IPS-11a (cell line): ENCODE measurements at regions not wholly inside any gene's neighbourhood (a gene's known extent, or its start where the extent isn't known, plus 50 kb on each side); places are given as distances from the start of the nearest gene placed in this dataset.

Experiments
- H3K4me3 ChIP-seq: one replicate; pipeline ENCODE4 v1.5.1; 2013; ENCODE audit warnings: low read depth, low read length, control low read depth

DNA sequence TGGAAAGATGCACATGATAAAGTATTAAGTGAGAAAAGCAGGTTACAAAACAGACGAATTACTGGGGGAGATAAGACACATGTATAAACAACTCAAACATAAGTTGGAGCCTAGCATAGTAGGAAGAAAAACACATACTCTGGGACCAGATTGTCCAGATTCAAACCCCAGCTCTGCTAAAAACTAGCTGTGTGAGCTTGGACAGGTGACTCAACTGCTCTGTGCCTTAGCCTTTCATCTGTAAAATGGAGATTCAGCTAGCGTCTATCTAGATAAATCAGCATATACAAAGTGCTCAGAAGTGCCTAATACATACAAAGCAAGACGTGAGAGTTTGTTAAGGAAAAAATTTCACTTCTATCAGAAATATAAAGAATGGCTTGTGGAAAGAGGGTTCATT is 254.0 kb upstream of the POU3F1 start:
- no peak overlapping the region for H3K4me3 ChIP-seq

DNA sequence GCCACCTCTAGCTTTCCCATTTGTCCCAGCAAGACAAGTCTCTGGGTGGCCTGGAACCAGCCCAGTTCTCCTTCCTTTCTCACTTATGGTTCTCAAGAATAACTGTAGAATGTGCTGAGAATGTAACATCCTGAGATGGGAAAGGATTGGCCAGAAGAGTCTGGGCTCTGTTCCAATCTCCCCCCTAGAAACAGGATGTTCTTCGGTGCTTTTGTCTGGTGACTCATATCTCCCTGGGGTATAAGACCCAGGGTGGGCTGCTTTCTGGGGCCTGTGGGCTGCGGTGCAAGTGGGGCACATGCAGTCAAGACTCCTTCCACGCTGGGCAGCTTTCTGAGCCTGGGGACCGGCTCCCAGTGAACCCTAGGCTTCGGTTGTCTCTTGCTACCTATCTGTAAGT is 251.2 kb upstream of the POU3F1 start:
- H3K4me3 ChIP-seq: no peak overlapping the region

DNA sequence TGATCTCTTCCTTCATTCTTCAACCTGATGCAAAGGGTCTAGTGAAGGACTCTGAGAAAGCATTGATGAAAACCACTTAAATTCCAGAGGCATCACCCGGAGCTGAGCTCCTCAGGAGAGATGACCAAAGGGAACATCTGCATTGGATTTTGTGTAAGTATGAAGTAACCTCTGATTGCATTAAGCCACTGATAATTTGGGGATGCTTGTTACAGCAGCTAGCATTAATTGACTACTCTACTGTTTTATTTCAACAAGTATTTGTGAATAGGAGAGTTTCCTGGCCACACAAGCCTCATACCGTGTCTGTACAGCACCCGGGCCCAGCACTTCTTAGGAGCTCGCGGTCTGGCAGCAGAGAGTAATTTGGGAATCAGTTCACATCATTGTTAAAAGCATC is 250.7 kb upstream of the POU3F1 start:
- H3K4me3 ChIP-seq: no peak overlapping the region

GRCh38 chr1:38296047-38296446 is 249.5 kb upstream of the POU3F1 start:
- no peak overlapping the region for H3K4me3 ChIP-seq

DNA sequence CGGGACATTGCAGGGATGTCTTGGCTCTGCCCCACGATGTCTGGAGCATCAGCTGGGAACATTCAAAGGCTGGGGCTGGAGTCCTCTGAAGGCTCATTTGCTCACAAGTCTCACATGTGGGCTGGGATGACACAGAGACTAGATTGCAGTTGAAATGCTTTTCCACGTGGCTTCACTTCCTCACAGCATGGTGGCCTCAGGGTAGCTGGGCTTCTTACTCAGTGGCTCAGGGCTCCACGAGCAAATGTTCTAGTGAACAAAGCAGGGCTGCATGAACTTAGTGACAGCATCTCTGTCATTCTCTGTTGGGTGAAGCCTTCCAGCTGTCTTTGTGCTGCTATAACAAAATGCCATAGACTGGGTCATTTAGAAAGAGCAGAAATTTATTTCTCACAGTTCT is 247.0 kb upstream of the POU3F1 start:
- H3K4me3 ChIP-seq: no peak overlapping the region

GRCh38 chr1:38292969-38293368 is 246.4 kb upstream of the POU3F1 start:
- no peak overlapping the region for H3K4me3 ChIP-seq

GRCh38 chr1:38291906-38292521 is 245.4 kb upstream of the POU3F1 start:
- no peak overlapping the region for H3K4me3 ChIP-seq

DNA sequence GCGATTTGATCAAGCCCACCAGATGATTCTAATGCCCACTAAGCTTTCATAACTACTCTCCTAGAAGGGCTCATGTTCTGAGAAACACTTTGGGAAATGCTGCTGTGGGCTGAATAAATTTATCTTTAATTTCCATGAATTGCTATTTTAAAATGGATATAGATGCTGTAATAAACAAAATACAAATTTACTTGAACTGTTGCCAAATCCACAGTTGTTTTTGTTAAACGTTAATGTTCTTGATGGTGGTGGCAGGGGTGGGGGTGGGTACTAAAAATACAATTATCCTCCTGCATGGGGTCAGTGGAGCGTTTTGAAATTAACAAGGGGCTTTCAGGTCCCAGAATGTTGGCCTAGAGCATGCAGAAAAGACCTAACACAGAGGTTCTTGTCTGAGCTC is 244.7 kb upstream of the POU3F1 start:
- no peak overlapping the region for H3K4me3 ChIP-seq

- H3K4me3 ChIP-seq: no peak overlapping the region
Measured at GRCh38 chr1:38289034-38289433, 242.4 kb upstream of the POU3F1 start.

GRCh38 chr1:38287547-38287946 is 241.0 kb upstream of the POU3F1 start:
- no peak overlapping the region for H3K4me3 ChIP-seq

DNA sequence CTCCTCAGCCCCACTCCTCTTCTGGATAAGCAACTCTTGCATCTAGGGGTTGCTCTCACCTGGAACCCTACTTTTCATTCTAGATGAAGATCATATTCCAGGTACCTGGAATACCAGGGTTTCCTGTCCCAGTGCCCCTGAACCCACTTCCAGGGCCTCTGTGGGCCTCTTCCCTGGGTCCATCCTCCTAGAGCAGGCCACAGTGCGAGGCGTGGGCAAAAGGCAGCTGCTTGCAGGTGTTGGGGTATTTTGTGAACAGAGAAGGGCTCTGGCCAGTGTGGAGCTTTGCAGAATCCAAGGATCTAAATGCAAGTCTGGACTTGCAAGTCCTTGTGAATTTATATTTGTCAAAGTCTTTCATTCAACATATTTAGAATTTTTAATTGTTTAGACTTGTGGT is 240.4 kb upstream of the POU3F1 start:
- no peak overlapping the region for H3K4me3 ChIP-seq

DNA sequence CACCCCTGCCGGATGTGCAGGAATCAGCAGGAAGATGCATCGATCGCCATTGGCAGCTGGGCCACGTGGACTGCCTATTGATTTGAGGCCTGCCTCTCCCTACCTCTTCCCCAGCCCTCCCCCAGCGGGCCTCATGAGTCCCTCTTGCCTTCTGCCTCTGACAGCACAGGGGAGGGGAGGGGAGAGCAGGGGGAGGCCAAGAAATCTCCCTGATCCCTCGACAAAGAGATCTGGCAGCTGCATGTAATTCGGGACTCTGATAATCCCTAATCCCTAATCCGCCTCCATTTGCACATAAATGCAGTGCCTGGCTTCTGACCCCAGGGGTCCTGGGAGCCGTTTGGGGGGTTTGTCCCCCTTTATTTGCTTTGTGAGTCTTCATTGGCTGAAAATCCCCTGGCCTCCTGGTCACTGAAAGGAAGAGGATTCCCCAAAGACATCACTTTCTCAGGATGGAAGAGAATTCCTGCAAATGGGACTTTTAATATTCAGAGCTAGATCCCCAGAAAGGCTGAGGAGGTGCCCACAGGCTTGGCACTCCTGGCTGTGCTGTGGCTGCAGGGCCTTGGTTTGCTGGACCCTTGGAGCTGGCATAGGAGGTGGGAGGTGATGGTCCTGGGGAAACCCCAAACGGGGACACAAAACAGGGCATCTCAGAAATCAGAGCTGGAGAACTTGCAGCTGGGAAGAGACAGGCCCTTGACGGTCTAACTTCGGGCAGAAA is 239.4 kb upstream of the POU3F1 start:
- H3K4me3 ChIP-seq: no peak overlapping the region

GRCh38 chr1:38284953-38285352 is 238.4 kb upstream of the POU3F1 start:
- H3K4me3 ChIP-seq: no peak overlapping the region

DNA sequence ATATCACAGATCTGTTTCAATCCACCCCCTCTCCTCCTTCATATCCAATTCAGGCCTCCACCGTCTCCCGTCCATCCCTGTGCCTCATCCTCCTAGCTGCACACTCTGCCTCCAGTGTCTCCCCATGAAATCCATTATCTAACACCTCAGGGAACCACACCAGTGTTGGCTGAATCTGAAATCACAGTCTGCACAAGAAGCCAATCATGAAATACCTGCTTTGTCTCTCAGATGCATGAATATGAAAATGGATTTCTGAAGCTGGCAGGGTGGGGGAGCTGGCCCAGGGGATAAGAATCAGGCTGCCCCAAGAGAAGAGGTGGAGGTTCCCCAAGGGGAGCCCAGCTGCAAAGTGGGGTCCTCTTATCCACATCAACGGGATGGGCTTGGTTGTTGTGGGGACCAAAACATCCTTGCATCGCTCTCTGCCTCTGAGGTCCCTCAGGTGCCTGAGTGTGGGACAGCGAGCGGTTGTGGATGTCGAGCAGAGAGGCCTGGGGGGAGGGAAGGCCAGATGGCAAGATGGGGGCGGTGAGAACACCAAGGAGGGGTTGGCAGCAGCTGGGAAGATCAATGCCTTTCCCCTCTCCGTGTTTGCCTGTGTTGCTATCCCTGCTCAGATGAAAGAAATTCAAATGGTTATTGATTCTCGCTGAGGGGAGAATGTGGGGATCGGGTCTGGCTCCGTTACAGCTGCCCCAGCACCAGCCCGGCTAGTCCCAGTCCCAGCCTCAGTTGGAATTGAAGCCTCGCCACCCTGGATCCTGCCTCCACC is 237.3 kb upstream of the POU3F1 start:
- no peak overlapping the region for H3K4me3 ChIP-seq

DNA sequence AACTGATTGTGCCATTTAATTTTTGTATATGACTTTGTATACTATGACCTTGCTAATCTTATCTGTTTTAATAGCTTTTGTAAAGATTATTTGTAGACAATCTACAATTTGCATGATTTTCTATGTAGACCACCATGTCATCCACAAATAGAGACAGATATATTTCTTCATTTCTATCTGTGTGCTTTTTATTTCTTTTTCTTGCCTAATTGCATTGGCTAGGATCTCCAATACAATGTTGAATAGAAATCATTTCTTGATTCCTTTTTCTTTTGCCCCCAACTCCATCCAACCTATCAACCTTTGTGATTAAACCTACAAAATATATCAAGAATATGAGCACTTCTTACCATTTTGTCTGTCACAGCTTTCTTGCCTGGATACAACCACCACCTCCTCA is 232.6 kb upstream of the POU3F1 start:
- H3K4me3 ChIP-seq: no peak overlapping the region

DNA sequence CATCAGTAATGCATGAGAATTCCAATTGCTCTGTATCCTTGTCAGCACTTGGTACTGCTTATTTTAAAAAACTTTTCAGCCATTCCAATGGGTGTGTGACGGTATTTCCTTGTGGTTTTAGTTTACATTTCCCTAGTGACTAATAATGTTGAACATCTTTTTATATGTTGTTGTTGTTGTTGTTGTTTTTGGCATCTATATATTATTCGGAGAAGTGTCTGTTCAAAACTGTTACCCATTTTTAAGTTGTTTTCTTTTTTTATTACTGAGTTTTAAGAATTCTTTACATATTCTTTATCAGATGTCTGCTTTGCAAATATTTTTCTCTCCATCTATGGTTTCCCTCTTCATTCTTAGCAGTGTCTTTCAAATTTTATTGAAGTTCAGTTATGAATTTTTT is 231.1 kb upstream of the POU3F1 start:
- H3K4me3 ChIP-seq: no peak overlapping the region

GRCh38 chr1:38275960-38276359 is 229.4 kb upstream of the POU3F1 start:
- H3K4me3 ChIP-seq: no peak overlapping the region

DNA sequence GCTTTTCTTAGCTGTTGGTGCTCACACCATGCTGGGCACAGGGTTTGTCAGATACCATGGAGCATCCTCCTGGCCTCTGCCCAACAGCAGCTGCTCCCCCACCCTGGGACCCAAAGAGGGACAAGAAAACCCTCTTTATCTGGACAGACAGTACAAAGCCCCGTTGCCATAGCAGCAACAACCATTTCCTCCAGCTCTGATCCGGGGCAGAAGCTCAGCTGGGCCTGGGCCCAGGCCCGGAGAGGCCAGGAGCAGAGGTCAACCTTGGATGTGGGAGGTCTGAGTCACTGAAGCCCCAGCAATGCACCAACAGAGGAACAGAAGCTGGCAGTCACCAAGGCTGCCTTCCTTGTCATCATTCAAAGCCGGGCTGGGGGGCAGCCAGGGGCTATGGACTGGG is 228.4 kb upstream of the POU3F1 start:
- H3K4me3 ChIP-seq: no peak overlapping the region

DNA sequence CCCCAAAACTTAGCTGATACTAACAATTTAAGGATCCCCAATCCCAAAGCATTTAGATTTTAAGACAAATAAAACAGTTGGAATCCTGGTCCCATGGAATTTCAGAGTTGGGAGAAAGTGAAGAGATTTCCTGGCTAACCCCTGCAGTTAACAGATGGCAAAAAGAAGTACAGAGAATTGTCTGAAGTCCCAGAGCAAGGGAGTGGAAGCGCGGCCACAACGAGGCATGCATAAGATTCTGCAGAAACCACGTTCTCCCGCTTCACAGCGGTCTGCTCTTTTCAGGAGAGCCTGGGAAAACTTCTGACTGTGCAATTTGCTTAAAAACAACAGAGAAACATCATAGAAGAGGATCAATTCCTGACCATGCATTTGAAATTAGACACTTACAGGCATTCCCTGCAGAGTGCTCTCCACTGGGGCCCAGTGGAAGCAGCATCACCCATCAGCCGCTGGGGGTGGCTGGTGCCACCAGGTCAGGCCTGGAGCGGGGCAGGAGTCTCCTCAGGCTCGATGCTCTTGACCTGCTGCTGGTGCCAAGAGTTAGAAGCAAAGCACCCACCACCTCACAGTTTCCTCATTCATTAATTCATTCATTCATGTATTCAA is 226.7 kb upstream of the POU3F1 start:
- no peak overlapping the region for H3K4me3 ChIP-seq

DNA sequence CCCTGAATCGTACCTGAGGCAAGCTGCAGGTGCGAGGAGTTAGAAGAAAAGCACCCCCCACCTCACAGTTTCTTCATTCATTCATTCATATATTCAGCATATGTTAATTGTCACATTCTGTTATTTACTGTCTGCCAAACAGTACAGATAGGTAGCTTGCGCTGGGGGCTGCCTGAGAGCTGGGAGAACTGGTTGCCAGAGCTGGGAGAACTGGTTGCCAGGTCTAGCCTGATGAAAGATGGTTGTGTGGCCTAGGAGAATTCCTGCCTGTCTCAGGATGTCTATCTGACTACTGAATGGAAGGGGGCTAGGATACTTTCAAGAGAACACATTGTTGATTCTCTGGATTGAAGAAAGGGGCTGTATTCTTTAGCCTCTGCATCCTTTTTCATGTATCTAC is 225.9 kb upstream of the POU3F1 start:
- no peak overlapping the region for H3K4me3 ChIP-seq

GRCh38 chr1:38270849-38271633 is 224.4 kb upstream of the POU3F1 start:
- H3K4me3 ChIP-seq: no peak overlapping the region
